ENCODE measurements at regions not wholly inside any gene's neighbourhood (a gene's known extent, or its start where the extent isn't known, plus 50 kb on each side); places are given as distances from the start of the nearest gene placed in this dataset.
"Not testable (repeated sequence)": the region's sequence is repeated elsewhere in the genome, so short reads cannot be mapped to it uniquely, and the experiment has no call there.

DNA sequence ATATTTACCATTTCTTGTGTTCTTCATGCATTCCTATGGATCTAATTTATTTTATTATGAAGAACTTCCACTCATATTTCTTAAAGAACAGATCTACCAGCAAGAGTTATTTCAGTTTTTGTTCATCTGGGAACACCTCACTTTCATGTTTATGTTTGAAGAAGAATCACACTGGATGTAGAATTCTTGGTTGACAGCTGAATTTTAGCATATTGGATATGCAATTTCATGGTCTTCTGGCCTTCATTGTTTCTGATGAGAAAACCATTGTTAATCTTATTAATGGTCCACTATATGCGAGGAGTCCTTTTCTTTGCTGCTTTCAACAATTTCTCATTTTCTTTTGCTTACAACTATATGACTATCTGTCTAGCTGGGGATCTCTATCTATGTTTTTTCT lies 189.2 kb downstream of the UXS1 start:
- ChIA-PET CTCF (ENCODE audit: partially characterized antibody) (interaction anchor here (1.0 kb wide), 1 partner anchor 45 kb away, joined by 3 read pairs; no protein-coding TSS in a partner anchor), POLR2A (ENCODE audit: partially characterized antibody) (no interaction called here)
- Histone ChIP-seq H3K9me3 (ENCODE audit: control insufficient read depth in 1 of 2, low read length in 2 of 2) (no peaks in the 10 kb centered on the region), H3K36me3 (ENCODE audit: insufficient read depth, low read length) (no peaks in the 10 kb centered on the region), H3K27ac (ENCODE audit: low read depth, low read length) (no peak overlapping the region), H3K4me3 (ENCODE audit: low read length in 2 of 2) (no peak overlapping the region), H3K27me3 (ENCODE audit: insufficient read depth, low read length) (no peaks in the 10 kb centered on the region), H3K4me1 (ENCODE audit: insufficient read depth, low read length) (no peaks in the 10 kb centered on the region)
- Mint-ChIP-seq H3K4me3 (no peak overlapping the region), H3K27ac (no peak overlapping the region), H3K9me3 (peaks cover 2 to 68% (median 52%) of the 10 kb centered on the region in 8 donors), H3K4me1 (peaks cover 0 to 2% (median 0%) of the 10 kb centered on the region in 4 donors), H3K36me3 (peaks cover 16 to 19% of the 10 kb centered on the region in 2 donors), H3K27me3 (no peaks in the 10 kb centered on the region)
- intact Hi-C loops (cut with micrococcal nuclease): no loop called here
- no peak for DNase-seq

DNA sequence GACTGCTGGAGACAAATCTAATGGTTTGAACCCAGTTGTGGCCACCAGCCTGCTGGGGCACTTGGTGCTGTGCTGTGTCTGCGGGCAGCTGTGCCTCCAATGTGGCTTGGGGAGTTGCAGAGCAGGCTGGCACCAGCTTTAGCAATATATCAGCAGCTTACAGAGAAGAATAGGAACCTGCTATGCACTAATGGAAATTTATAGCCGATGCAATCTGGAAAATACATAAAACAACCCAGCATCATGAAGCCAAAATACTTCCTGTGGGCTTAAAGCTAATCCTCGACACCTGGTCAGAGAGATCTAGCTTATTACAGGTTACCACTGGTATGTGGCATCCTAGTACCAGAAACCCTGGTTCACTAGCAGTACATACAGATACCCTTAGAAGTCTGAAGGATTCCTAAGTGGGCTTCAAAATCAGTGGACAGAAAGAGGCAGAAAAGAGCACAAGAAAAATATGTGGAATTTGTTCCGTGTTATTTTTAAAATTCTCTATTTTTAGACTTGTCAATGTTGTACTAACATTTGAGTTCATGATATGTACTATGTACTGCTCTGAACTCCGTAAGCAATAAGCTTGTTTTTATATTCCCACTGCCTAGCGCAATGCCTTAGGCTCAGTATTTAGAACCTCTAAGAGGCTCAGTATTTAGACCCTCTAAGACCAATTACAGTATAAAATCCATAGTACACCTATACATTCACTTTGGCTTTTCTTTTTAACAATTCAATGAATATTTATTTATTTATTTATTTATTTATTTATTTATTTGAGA lies 194.7 kb downstream of the UXS1 start:
- CTCF ChIA-PET (ENCODE audit: partially characterized antibody): interaction anchor here (0.9 to 1.1 kb wide), 2 partner anchors 21 to 87 kb away, joined by 3 read pairs; no protein-coding TSS in a partner anchor

DNA sequence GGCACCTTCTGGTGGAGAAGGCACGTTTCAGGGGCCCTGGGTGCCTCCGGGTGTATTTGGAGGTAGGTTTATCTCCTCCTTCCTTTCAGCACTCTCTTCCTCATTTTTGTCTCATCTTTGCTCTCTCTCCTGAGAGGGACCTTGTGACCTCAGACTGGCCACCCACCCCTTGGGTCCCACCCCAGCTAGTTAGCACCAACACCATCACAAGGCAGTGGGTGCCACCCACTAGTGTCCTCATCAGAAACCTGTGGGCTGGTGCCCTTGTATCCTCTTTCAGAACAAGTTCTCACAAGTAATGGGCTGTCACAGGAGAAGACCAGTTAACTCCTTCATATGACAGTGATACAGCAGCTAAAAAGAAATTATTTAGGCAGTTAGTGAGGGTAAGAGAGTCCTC lies 196.4 kb downstream of the UXS1 start:
- peaks cover 16 to 27% of the 10 kb centered on the region in 2 donors for H3K36me3 Mint-ChIP-seq
- H3K27ac ChIP-seq (ENCODE audit: low read depth, low read length): no peak overlapping the region
- POLR2A ChIA-PET (ENCODE audit: partially characterized antibody): no interaction called here
- CTCF ChIA-PET (ENCODE audit: partially characterized antibody): interaction anchor here (1.1 kb wide), 2 partner anchors 89 to 100 kb away, joined by 3 read pairs; no protein-coding TSS in a partner anchor
- no peaks in the 10 kb centered on the region for H3K27me3 ChIP-seq (ENCODE audit: insufficient read depth, low read length)
- no peaks in the 10 kb centered on the region for H3K4me1 ChIP-seq (ENCODE audit: insufficient read depth, low read length)
- no peaks in the 10 kb centered on the region for H3K27me3 Mint-ChIP-seq
- no peaks in the 10 kb centered on the region for H3K36me3 ChIP-seq (ENCODE audit: insufficient read depth, low read length)
- intact Hi-C loops (cut with micrococcal nuclease): no loop called here
- H3K4me1 Mint-ChIP-seq: peaks cover 0 to 16% (median 6%) of the 10 kb centered on the region in 4 donors
- H3K27ac Mint-ChIP-seq: no peak overlapping the region
- peaks cover 6 to 53% (median 40%) of the 10 kb centered on the region in 8 donors for H3K9me3 Mint-ChIP-seq
- no peak overlapping the region for H3K4me3 ChIP-seq (ENCODE audit: low read length in 2 of 2)
- H3K4me3 Mint-ChIP-seq: no peak overlapping the region
- H3K9me3 ChIP-seq (ENCODE audit: control insufficient read depth in 1 of 2, low read length in 2 of 2): peaks cover 0 to 16% of the 10 kb centered on the region in 2 donors
- no peak for DNase-seq

More for the DNA sequence above, 194.7 kb downstream of the UXS1 start:
- Histone ChIP-seq H3K36me3 (ENCODE audit: insufficient read depth, low read length) (no peaks in the 10 kb centered on the region), H3K27ac (ENCODE audit: low read depth, low read length) (no peak overlapping the region), H3K4me1 (ENCODE audit: insufficient read depth, low read length) (no peaks in the 10 kb centered on the region), H3K27me3 (ENCODE audit: insufficient read depth, low read length) (no peaks in the 10 kb centered on the region), H3K4me3 (ENCODE audit: low read length in 2 of 2) (no peak overlapping the region), H3K9me3 (ENCODE audit: control insufficient read depth in 1 of 2, low read length in 2 of 2) (peaks cover 0 to 7% of the 10 kb centered on the region in 2 donors)
- intact Hi-C loops (cut with micrococcal nuclease): no loop called here
- Mint-ChIP-seq H3K36me3 (peaks cover 14 to 17% of the 10 kb centered on the region in 2 donors), H3K27me3 (no peaks in the 10 kb centered on the region), H3K27ac (no peak overlapping the region), H3K4me1 (peaks cover 0 to 5% (median 2%) of the 10 kb centered on the region in 4 donors), H3K4me3 (no peak overlapping the region), H3K9me3 (peaks cover 6 to 50% (median 30%) of the 10 kb centered on the region in 8 donors)
- POLR2A ChIA-PET (ENCODE audit: partially characterized antibody): interaction anchor here (0.6 to 0.7 kb wide), 2 partner anchors 162 to 251 kb away, joined by 3 read pairs; no protein-coding TSS in a partner anchor
- no peak for DNase-seq

DNA sequence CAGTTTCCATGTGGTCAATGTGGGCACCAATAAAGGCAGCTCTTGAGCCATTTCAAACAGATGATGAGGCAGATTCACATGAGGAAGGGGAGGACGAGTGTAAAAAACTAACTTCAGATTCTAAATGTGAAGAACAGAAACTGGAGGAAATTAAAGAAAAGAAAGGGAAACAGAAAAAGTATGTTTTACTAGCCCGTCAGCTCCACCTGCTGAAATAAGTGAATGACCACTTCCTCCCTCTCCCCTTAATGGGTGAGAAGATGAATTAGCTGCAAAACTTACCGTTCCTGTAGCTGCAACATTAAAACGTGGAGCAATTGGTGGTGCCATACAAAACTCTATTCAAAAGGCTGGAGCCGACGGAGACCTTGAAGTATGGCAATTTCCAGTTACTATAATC lies 203.5 kb downstream of the UXS1 start:
- peak overlapping the region in 2 of 8 donors; percentile 3 to 66 for H3K4me3 Mint-ChIP-seq
- H3K4me3 ChIP-seq (ENCODE audit: low read length in 2 of 2): no peak overlapping the region
- peaks cover 19 to 57% (median 42%) of the 10 kb centered on the region in 4 donors for H3K4me1 Mint-ChIP-seq
- DNase-seq: no peak
- peaks cover 0 to 27% of the 10 kb centered on the region in 2 donors for H3K9me3 ChIP-seq (ENCODE audit: control insufficient read depth in 1 of 2, low read length in 2 of 2)
- no peaks in the 10 kb centered on the region for H3K36me3 ChIP-seq (ENCODE audit: insufficient read depth, low read length)
- H3K27ac Mint-ChIP-seq: no peak overlapping the region
- peaks cover 11 to 63% (median 51%) of the 10 kb centered on the region in 8 donors for H3K9me3 Mint-ChIP-seq
- no peaks in the 10 kb centered on the region for H3K27me3 Mint-ChIP-seq
- H3K36me3 Mint-ChIP-seq: peaks cover 24 to 37% of the 10 kb centered on the region in 2 donors
- H3K27me3 ChIP-seq (ENCODE audit: insufficient read depth, low read length): no peaks in the 10 kb centered on the region
- peaks cover 29% of the 10 kb centered on the region for H3K4me1 ChIP-seq (ENCODE audit: insufficient read depth, low read length)
- no peak overlapping the region for H3K27ac ChIP-seq (ENCODE audit: low read depth, low read length)
- ChIA-PET POLR2A (ENCODE audit: partially characterized antibody) (no interaction called here), CTCF (ENCODE audit: partially characterized antibody) (no interaction called here)
- intact Hi-C loops (cut with micrococcal nuclease): loop anchor here (5.0 kb wide), 1 partner anchor 97 kb away; no protein-coding TSS in a partner anchor

DNA sequence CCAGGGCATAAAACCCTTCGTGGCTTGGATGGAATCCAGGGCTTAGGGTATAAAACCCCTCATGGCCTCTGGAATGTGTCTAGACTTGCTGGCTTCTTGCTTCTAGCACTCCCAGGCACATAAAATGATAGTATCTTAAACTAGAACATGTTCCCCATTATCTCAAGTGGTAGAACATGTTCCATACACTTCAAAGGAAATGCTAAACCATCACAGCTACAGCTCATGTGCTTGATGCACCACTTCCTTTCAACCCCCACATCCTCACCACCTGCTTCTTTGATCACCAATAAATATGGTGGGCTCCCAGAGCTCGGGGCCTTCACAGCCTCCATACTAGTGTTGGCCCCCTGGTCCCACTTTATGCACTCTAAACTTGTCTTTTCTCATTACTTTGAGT lies 204.3 kb downstream of the UXS1 start:
- Mint-ChIP-seq H3K9me3 (peaks cover 9 to 59% (median 47%) of the 10 kb centered on the region in 8 donors), H3K4me3 (peak overlapping the region in 5 of 8 donors; percentile 44 to 61 (median 53)), H3K4me1 (peaks cover 22 to 57% (median 44%) of the 10 kb centered on the region in 4 donors), H3K27ac (peak overlapping the region in 4 of 7 donors; percentile 3 to 78 (median 62)), H3K36me3 (peaks cover 20 to 36% of the 10 kb centered on the region in 2 donors)
- intact Hi-C loops (cut with micrococcal nuclease): loop anchor here (5.0 to 10.0 kb wide), 3 partner anchors 62 to 97 kb away; no protein-coding TSS in a partner anchor
- H3K27ac ChIP-seq (ENCODE audit: low read depth, low read length); H3K27me3 ChIP-seq (ENCODE audit: insufficient read depth, low read length); H3K36me3 ChIP-seq (ENCODE audit: insufficient read depth, low read length); CTCF ChIA-PET (ENCODE audit: partially characterized antibody); POLR2A ChIA-PET (ENCODE audit: partially characterized antibody); H3K27me3 Mint-ChIP-seq; H3K4me3 ChIP-seq (ENCODE audit: low read length in 2 of 2): not testable (repeated sequence)
- peaks cover 29% of the 10 kb centered on the region for H3K4me1 ChIP-seq (ENCODE audit: insufficient read depth, low read length)
- peak in 3 of 5 donors; percentile 25 to 37 (median 30) for DNase-seq
- H3K9me3 ChIP-seq (ENCODE audit: control insufficient read depth in 1 of 2, low read length in 2 of 2): peaks cover 0 to 24% of the 10 kb centered on the region in 2 donors

DNA sequence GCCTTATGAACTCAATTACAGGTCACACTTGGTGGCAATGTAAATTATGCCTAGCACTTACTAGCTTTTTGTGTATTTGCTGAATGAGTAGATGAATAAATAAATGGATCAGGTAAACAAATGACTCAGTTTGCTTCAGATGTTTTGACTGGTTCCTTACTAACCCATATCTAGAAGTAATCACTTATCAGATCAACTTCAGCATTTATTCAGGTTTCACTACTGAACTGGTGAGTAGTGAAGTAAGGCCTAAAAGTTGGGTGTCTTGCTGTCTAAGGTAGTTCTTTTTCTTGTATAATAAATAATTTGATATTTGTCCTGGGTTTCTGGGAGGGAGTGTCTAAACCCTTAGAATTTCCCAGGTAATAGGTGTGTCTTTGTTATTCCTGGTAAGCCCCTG lies 205.0 kb downstream of the UXS1 start:
- H3K4me1 Mint-ChIP-seq: peaks cover 23 to 51% (median 44%) of the 10 kb centered on the region in 4 donors
- Histone ChIP-seq H3K36me3 (ENCODE audit: insufficient read depth, low read length) (no peaks in the 10 kb centered on the region), H3K4me1 (ENCODE audit: insufficient read depth, low read length) (peaks cover 29% of the 10 kb centered on the region), H3K4me3 (ENCODE audit: low read length in 2 of 2) (no peak overlapping the region), H3K27ac (ENCODE audit: low read depth, low read length) (no peak overlapping the region), H3K27me3 (ENCODE audit: insufficient read depth, low read length) (no peaks in the 10 kb centered on the region), H3K9me3 (ENCODE audit: control insufficient read depth in 1 of 2, low read length in 2 of 2) (peaks cover 0 to 17% of the 10 kb centered on the region in 2 donors)
- peaks cover 6 to 52% (median 40%) of the 10 kb centered on the region in 8 donors for H3K9me3 Mint-ChIP-seq
- peak overlapping the region in 3 of 8 donors; percentile 24 to 53 (median 38) for H3K4me3 Mint-ChIP-seq
- ChIA-PET CTCF (ENCODE audit: partially characterized antibody) (no interaction called here), POLR2A (ENCODE audit: partially characterized antibody) (no interaction called here)
- intact Hi-C loops (cut with micrococcal nuclease): loop anchor here (5.0 to 10.0 kb wide), 2 partner anchors 63 to 64 kb away; no protein-coding TSS in a partner anchor
- DNase-seq: no peak
- no peak overlapping the region for H3K27ac Mint-ChIP-seq
- no peaks in the 10 kb centered on the region for H3K27me3 Mint-ChIP-seq
- peaks cover 17 to 30% of the 10 kb centered on the region in 2 donors for H3K36me3 Mint-ChIP-seq

DNA sequence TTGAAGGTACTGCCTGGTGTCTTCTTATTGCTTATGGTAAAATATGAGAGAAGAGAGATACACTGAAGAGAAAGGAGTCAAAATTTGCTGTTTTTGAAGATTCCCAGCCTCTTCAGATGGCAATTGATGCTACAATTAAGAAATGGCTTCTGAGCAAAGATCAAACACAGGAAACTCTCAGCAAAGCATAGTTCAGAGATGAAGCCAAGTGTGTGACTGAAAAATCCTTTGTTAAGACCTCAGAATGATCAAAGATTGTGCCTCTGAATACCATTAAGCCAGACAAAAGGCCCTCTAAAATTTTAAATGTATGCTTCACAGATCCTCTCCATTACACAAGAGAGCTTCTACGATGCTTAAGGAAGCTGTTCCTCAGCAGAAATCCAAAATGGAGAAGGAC lies 216.3 kb downstream of the UXS1 start:
- ChIA-PET POLR2A (ENCODE audit: partially characterized antibody) (no interaction called here), CTCF (ENCODE audit: partially characterized antibody) (interaction anchor here (1.1 kb wide), 2 partner anchors 19 to 21 kb away, joined by 3 read pairs; no protein-coding TSS in a partner anchor)
- H3K9me3 ChIP-seq (ENCODE audit: control insufficient read depth in 1 of 2, low read length in 2 of 2): no peaks in the 10 kb centered on the region
- Mint-ChIP-seq H3K36me3 (no peaks in the 10 kb centered on the region), H3K4me1 (peaks cover 14 to 25% (median 23%) of the 10 kb centered on the region in 4 donors), H3K27ac (peak overlapping the region in 2 of 7 donors; percentile 15 to 38), H3K4me3 (no peak overlapping the region), H3K27me3 (no peaks in the 10 kb centered on the region), H3K9me3 (peaks cover 0 to 4% (median 1%) of the 10 kb centered on the region in 8 donors)
- H3K4me1 ChIP-seq (ENCODE audit: insufficient read depth, low read length): peaks cover 8% of the 10 kb centered on the region
- no peaks in the 10 kb centered on the region for H3K36me3 ChIP-seq (ENCODE audit: insufficient read depth, low read length)
- DNase-seq: no peak
- no peaks in the 10 kb centered on the region for H3K27me3 ChIP-seq (ENCODE audit: insufficient read depth, low read length)
- no peak overlapping the region for H3K27ac ChIP-seq (ENCODE audit: low read depth, low read length)
- intact Hi-C loops (cut with micrococcal nuclease): no loop called here
- no peak overlapping the region for H3K4me3 ChIP-seq (ENCODE audit: low read length in 2 of 2)
